GM18951 (cell line): ENCODE measurements at regions not wholly inside any gene's neighbourhood (a gene's known extent, or its start where the extent isn't known, plus 50 kb on each side); places are given as distances from the start of the nearest gene placed in this dataset.

Experiments
- POLR2A ChIP-seq: IDR thresholded peaks from 4 replicates; pipeline ENCODE4 v1.6.1; 2011; ENCODE audit warnings: mild to moderate bottlenecking; ENCODE audit not compliant: insufficient read length, insufficient read depth; ENCODE audit errors: extremely low read depth
- in situ Hi-C: fragments of 300-500 bp; cut with MboI; formaldehyde crosslinking; loops from one replicate; pipeline ENCODE4 v1.12.0; 2022; ENCODE audit warnings: low sequenced_read_pairs, mixed read lengths, inconsistent platforms; ENCODE audit not compliant: unreplicated experiment

DNA sequence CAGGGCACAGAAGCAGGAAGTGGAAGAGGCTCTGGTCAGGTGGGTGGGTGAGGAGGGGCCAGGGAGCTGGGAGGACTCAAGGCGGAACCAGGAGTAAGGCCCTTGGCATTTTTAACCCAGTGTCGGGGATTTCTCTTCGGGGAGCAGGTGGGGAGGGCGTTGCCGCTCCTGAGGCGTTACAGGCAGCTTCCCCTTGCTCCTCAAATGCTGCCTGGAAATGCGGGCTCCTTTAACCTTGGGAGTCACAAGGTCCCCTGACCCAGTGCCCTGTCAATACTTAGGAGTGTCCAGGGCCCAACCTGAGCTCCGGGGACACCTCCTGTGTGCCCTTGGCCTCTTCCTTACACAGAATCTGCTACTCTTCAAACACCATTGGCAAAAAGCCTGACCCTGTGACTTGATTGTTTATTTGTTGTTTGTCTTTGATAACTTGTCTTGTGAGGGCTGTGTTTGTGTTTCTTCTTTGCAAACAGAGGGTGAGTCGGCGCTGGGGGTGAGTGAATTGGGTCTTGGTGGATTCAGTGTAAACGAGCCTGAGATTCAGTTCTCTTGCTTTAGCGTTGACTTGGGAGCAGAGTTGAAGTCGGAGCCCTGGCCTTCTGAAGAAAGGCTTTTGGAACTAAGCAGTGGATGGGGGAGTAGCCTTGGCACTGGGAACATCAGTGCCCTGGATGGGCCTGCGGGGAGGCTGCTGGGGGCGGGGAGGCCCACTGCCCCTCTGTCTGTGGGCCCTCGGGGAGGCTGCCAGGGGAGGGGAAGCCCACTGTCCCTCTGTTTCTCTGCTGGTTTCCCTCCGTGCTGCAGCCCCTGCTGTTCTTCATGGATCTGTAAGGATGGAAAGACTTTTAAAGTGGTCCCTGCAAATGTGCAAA lies 300.7 kb upstream of the IRX4 start:
- TF ChIP-seq POLR2A: no peak
- in situ Hi-C loops: no loop called here

DNA sequence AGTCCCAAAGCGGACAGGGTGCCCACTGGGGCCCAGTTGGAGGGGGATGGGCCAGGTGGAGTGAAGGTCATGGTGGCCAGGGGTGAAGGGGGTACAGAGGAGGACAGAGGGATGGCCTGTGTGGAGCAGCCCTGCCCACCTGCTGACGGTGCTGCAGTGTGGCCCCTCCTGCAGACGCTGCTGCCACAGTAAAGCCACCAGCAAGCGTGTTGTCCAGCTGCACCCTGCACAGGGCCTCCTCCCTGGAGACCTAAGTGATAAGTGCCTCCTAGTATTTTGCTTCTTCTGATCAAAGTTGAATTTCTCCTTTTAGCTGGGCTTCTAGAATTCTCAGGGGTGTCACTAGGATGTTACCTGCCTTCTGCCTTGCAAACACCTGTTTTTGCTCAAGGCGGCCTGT lies 299.3 kb upstream of the IRX4 start:
- in situ Hi-C loops: no loop called here
- TF ChIP-seq POLR2A: no peak

DNA sequence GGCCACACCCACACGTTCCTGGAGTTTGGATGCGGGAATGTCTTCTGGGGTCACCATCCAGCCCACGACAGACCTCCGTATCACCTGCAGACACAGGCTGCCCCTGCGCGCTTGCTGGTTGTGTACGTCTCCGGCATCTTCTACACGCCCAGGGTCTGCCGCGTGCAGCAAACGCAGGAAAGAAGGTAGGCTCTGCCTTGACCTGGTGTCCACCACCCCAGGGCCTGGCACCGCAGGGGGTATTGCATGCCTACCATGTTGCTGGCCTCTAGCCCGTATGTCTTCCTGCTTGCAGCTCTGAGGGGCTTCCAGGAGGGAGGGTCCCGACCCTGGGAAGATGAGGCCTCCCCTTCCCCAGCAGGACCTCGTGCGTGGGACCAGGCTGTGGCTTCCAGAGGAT lies 298.8 kb upstream of the IRX4 start:
- in situ Hi-C loops: no loop called here
- no peak for TF ChIP-seq POLR2A

DNA sequence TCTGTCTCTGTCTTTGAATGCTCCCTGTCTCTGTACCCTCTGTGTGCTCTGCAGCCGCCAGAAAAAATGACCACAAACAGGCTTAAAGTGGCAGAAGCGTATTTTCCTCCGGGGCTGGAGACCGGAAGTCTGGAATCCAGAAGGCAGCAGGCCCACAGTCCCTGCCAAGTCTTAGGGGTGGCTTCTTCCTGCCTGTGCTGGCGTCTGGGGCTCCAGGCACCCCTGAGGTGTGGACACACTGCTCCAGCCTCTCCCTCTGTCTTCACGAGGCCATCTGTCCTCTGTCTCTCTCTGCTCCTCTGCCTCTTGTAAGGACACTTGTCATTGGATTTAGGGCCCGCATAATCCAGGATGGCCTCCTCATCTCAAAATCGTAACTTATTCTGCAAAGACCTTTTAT lies 298.4 kb upstream of the IRX4 start:
- no peak for TF ChIP-seq POLR2A
- in situ Hi-C loops: no loop called here

DNA sequence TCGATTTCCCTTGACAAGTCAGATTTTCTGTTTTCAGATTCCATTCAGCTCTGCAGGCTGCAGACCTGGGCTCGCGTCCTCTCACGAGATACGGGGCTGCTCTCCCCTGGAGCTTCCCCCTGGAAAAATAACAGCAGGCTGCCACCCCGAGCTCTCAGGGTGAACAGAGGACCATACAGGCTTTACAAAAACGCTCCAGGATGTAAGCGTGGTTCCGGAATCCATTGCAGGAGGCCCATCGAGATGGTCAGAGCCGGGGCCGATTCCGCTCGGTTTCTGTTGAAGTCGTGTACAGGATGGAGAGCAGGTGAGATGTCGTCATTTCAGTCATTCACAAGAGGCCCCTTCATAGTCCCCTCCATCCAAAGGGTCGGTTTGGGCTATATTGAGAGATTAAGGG lies 297.7 kb upstream of the IRX4 start:
- no peak for TF ChIP-seq POLR2A
- in situ Hi-C loops: no loop called here

DNA sequence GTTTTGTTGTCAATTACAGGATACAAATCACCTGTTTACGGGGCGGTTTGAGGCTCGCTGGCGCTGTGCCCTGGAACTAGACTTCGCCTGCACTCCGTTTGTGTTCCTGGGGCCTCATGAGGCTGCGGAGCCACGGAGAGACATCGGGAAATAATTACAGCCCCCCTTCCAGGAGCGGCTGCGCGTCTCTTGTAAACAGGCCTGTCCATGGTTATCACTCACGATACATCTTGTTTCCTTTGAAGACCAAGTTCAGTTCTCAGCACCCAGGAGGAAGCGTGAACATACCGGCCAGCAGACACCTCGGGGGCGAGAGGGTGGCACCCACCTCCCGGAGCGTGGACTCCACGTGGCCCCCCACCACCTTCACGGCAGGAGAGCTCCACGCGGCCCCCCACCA lies 297.1 kb upstream of the IRX4 start:
- TF ChIP-seq POLR2A: no peak
- in situ Hi-C loops: no loop called here

DNA sequence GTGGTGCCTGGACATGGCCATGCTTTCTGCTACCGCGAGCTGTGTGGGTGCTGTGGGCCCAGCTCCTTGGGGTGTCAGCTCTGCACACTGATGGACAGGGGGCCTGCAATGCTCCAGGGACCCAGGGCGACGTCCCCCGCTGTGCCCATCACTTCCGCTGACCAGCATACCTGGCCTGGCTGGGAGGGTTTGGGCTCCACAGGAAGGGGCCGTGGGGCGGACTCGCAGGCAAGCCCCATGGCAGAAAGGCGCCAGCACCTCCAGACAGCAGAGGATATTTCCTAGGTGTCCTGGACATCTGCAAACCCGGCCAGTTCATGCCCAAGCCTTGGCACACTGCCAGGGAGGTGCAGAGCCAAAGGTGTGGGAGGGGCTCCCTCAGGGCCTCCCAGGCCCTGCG lies 295.8 kb upstream of the IRX4 start:
- in situ Hi-C loops: no loop called here
- no peak for TF ChIP-seq POLR2A

DNA sequence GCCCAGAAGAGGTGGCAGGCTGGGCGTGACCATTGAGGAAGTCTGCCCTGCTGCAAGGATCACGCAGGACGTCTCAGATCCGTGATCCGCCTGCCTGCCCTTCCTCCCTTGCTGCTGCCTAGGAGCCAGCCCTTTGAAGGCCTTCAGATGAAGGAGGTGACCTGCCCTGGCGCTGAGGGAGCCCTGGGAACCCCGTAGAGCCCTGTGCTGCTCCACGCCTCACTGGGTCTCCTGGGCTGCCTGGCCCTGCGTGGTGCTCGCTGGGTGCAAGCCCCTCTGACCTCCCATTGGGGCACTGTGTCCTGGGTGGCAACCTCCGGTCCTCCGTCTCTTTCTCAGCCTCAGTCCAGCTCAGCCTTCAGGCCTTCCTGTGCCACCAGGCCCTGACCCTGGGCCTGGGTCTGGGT lies 295.3 kb upstream of the IRX4 start:
- TF ChIP-seq POLR2A: no peak
- in situ Hi-C loops: no loop called here

DNA sequence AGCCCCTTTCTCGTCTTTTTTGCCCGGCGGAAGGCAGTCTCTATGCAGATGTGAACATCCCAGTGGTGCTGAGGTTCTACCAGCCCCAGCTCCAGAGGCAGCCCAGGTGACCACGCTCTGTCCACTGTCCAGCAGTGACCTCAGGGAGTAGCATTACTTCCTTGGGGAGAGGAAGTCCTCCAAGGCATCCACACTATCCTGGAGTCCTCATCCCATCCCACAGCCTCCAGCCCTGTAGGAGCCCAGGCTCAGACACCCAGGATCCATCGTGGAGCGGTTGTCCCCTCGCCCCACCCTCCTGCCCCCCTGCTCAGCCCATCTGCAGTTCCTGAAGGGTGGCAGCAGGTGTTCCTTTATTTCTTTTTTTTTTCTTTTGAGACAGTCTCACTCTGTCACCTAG lies 294.5 kb upstream of the IRX4 start:
- in situ Hi-C loops: no loop called here
- TF ChIP-seq POLR2A: no peak

DNA sequence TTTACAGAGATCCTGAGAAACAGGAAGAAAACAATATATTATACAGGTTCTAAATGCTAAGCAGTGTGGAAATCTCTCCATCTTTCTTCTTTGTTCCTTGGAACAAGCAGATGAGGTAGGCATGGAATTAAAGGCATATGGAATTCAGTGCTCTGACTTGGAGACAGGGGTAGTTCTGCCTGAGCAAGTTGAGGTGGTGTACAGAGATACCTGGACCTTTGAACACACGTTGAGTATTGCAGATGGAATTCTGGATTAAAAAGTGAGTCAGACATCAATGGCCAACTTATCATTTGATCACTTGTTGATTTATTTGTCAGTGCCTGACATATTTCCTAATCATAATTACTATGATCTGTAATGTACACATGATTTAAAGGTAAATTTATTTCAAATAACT lies 293.9 kb upstream of the IRX4 start:
- TF ChIP-seq POLR2A: no peak
- in situ Hi-C loops: no loop called here

DNA sequence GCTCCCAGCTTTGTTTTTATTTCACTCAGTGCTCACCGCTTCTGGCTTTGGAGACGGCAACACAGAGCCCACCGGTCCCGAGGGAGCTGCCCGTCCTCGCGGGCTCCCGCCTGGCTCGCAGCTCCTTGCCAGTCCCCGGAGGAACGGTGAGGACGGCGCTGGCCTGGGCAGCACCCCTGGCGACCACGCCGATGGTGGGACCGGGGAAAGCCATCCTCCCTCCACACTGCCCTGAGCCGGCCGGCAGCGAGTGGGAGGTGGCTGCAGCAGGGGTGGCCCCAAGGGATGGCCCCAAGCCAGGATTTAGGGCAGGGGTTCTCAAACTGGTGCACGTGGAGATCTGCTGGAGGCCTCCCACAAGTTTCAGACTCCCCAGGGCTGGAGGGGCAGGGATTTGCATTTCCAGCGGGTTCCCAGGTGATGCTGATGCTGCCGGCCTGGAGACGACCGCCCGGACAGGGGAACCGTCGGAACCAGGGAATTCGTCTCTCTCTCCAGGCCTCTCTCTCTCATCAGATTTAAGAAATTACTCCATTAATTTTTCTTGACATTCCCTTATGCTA lies 293.2 kb upstream of the IRX4 start:
- no peak for TF ChIP-seq POLR2A
- in situ Hi-C loops: no loop called here

DNA sequence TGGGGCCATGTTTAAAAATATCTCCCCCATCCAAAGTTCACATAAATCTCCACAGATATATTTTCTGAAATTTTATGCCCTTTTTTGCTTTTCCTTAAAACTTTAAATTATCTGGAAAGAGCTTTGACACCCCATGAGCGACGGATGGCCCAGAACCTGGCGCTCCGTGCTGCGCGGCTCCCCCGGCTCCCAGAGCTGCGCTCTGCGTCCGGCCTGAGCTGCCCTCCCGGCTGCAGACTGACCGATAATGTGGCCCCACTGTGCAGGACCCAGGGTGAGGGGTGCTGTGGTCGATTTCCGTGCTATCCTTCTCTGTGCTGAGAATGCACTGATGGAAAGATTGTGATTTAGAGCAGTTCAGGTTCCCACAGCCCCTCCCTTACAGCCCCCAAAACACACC lies 292.3 kb upstream of the IRX4 start:
- no peak for TF ChIP-seq POLR2A

DNA sequence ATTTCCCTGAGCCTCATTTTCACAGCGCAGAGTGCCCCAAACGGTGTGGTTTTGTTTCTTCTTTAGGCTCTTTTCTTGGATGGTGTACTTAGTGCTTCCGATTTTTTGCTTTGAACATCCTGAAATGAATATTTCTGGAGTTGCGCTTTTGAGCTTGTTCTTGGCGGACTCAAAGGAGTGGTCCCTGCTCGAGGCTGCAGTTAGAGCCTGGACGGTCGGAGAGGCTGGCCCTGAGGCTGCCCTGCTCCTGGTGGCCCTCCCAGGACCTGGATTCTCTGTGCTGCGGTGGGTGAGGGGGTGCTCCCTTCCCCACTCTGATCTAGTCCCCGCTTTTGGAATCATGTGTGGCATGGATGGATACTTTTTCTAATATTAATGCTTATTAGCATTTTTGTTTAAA lies 291.8 kb upstream of the IRX4 start:
- no peak for TF ChIP-seq POLR2A
- in situ Hi-C loops: no loop called here

More for the DNA sequence above, 292.3 kb upstream of the IRX4 start:
- in situ Hi-C loops: no loop called here

DNA sequence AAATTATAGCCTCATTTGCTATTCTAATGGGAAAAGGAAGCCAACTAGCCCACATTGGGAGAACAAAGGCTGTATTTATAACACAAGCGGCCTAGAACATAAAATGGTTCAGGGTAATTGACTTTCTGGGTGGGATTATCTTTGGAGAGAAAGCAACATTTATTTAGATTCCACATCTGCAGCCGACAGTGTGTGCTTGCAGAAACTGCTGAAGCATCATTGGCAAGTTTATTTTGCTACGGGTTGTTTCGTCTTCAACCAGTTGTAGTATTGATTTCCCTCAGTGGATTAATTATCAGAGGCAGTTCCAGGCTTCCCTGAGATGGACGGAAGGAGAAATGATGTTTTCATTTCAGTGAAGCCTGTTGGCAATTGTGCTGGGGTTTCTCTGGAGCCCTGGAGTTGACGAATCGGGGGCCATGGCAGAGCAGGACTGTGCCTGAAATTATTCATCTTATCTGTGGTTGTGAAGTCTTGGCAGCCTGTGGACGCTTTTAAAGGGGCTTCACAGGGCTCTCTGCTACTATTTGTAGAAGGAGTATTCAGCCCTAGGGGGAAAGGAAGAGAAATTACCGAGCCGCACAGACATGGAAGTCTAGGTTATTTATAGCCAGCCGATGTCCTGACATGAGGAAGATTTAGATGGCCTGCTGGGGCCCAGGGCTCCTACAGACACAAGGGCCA lies 290.6 kb upstream of the IRX4 start:
- TF ChIP-seq POLR2A: no peak
- in situ Hi-C loops: no loop called here
